Activated T-cell treated with anti-CD3 and anti-CD28 coated beads for 4 hours (primary cell): ENCODE measurements at regions not wholly inside any gene's neighbourhood (a gene's known extent, or its start where the extent isn't known, plus 50 kb on each side); places are given as distances from the start of the nearest gene placed in this dataset.

Experiments used
- DNase-seq: peaks from one replicate; pipeline ENCODE4 v3.0.0-alpha.2; 2020

GRCh38 chr4:163776957-163777356 is 282.5 kb downstream of the TMA16 start:
- DNase-seq = no peak

DNA sequence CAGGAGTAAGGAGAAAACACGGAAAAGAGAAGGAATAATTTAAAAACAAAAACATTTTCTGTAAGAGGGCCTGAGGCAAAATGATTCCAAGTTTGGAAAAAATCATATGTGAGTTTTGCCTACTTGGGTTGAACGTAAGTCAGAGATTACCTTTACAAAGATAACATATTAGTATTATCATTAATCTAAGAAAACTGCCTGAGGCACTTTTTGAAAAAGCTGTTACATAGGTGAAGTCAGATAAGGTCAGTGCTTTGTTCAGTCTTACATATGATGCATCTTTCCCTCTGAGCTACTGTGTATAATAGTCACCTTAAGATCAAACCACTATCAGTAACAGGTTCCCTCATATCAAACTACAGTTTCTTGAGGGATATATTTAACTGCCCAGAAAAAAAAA is 287.2 kb downstream of the TMA16 start:
- DNase-seq = no peak

DNA sequence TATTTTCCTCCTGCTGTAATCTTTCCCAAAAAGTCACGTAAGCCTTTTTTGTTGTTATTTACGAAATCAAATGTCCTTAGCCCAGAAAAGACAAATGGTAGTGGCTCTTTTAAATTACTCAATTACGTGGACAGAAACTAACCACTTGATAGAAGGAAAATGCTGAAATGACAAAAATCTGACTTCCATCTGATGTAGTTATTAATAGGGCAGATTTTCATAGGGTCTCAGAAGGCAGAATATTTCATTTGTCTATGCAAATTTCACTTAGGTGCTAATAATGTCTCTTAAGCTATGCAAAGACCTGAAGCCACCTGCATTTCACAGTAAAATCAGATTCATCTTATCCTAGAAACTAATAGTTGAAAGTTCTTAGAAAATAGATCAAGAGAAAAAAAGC is 295.7 kb downstream of the TMA16 start:
- DNase-seq = no peak

GRCh38 chr4:163795885-163796284 is 301.4 kb downstream of the TMA16 start:
- no peak for DNase-seq

GRCh38 chr4:163804001-163804400 is 309.5 kb downstream of the TMA16 start:
- no peak for DNase-seq

GRCh38 chr4:163806653-163807052 is 312.2 kb downstream of the TMA16 start:
- DNase-seq = no peak

DNA sequence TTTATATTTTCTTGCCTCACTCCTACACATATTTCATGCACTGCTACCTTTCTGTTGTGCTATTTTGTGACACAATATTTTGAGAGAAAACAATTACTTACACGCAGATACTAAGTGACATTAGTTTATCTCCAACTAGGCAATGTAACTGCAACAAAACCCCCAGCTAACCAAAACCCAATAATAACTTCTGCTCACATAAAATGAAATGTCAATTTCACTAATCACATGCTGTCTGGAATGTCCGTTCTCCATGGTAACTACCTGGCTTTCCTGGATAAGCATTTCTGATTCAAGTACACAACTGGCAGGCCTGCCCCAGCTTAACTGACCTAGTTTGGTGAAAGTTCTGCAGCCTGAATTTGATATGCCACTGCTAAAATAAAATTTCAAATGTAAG is 313.5 kb downstream of the TMA16 start:
- no peak for DNase-seq

- DNase-seq = no peak
Measured at GRCh38 chr4:163810755-163811154, 316.3 kb downstream of the TMA16 start.

DNA sequence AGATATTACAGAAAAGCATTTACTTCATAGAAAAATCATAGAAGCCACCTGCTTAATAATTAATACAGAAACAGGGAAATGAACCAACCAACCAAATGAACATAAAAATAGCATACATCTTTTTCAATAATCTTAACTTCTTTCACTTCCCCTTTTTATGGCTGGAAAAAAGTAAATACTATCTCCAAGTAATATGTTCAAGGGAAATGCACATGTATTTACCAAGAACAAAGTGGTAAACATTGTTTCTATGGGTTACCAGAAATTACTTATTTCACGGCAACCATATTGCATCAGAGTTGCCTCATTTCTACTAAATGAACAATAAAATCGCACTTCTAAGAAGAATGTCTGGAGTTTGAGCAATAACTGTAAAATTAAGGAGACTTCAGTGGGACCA is 321.3 kb downstream of the TMA16 start:
- no peak for DNase-seq

- DNase-seq = no peak
Measured at GRCh38 chr4:163816494-163816893, 322.0 kb downstream of the TMA16 start.

DNA sequence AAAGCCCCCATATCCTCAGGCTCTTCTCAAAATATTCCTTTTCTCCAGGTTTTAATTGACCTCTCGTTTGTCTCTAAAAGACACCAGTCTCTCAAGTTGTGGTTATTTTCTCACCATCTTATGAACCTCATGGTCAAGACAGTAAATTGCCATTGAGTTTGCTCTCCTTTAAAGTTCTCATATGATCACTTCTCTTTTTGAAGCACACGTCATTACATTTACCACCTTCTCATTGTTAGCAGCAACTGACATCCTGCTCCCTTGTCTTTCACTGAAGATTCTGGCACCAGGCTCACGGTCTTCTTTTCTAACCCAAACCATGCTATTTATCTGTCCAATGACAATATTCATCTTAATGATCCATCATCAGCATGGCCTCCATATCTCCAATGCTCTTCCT is 324.2 kb downstream of the TMA16 start:
- DNase-seq = no peak

- DNase-seq = no peak
Measured at GRCh38 chr4:163833669-163834068, 339.2 kb downstream of the TMA16 start.

DNA sequence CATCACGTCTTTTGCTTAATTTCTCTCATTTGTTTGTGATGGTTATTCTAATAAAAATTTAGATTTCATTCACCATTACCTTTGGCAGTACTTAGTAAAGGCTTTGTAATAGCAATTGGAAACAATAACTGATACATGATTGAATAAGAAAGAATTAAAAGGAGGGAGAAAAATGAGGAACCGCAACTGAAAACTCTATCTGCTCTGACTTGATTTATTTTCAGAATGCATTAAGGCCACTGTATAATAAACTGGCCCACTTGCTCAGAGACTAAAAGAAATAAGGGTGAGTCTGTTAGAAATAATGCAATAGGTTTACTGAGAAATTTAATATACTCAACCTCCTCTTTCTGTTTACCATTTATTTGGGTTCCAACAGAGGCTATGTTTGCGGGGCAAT is 351.5 kb downstream of the TMA16 start:
- no peak for DNase-seq

- no peak for DNase-seq
Measured at GRCh38 chr4:163852246-163852645, 357.8 kb downstream of the TMA16 start.

DNA sequence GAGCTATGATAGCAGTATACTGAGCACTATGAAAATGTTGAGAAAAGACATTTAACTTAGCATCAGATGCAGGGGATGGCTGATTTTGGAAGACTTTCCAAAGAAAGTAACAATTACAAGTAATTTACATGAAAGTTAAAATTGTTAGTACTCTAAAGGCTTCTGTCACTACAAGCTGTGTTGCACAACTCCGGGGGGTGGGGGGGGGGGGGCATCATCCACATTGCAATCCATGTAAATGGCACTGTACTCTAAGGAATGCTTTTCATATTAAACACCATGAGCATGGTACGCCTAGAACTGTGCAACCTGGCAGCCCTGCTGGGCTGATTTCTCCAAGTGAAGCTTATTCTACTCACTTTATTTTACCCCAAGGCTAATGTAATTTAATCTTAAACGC is 363.4 kb downstream of the TMA16 start:
- DNase-seq = no peak

GRCh38 chr4:163858515-163858914 is 364.0 kb downstream of the TMA16 start:
- DNase-seq = no peak

GRCh38 chr4:163863082-163863481 is 368.6 kb downstream of the TMA16 start:
- DNase-seq = no peak

- DNase-seq = no peak
Measured at GRCh38 chr4:163865010-163865409, 370.5 kb downstream of the TMA16 start.

DNA sequence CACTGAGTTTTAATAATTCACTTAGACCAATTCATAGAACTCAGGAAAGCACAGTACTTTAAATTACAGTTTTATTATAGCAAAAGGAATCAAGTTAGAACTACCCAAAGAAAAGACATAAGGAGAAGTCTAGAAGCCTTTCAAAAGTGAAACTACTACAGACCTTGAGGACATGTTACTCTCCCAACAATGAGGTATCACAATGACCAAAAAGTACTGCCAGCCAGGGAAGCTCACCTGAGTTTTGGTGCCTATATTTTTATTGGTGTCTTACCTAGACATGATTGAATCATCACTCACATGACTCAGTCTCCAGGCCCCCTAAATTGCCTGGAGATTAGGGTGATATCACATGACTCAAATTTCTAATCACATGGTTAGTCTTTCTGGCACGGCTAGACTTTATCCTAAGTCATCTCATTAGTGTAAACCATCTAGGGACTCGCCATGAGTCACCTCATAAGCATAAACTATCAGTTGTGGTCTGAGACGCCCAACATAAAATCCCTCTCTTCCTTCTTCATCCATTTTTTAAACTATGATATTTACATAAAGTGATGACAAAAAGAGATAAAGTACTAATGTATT is 372.3 kb downstream of the TMA16 start:
- no peak for DNase-seq

DNA sequence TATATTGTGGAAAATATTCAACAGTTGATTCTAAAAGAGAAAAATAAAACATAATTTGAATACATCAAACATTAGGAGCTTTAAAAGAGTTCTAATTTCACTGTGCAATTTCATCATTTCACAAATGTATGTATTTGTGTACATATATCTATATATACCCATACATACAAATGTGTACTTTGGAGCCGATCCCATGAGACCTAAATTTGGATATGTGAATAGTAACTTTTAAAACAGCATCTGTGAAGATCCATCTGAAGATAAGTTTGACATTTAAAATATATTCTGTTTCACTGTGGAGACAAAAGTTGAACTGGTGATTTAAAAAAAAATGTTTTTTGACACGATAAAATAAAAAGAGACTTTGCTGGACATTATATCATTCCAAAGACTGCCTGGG is 374.0 kb downstream of the TMA16 start:
- no peak for DNase-seq

DNA sequence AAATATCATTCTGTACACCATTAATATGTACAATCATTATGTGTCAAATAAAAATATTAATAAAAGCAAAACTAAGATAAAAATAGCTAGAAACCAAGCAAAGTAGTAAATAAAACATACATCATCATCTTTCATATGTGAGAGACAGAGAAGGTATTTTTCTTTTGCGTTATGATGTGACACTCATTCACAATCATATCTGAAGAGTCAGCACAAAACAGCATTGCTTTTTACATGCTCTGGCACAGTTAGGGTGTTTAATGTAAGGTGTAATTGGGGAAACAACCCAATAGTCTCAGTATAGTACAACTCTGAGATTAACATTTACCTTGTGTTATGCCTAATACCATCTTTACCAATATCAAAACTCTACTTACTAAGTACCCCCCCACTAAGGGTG is 376.6 kb downstream of the TMA16 start:
- no peak for DNase-seq

- DNase-seq = no peak
Measured at GRCh38 chr4:163875327-163875726, 380.8 kb downstream of the TMA16 start.

- DNase-seq = no peak
Measured at GRCh38 chr4:163878336-163879121, 384.0 kb downstream of the TMA16 start.

GRCh38 chr4:163892417-163892816 is 397.9 kb downstream of the TMA16 start:
- DNase-seq = no peak
